A673 (cell line): ENCODE measurements at regions not wholly inside any gene's neighbourhood (a gene's known extent, or its start where the extent isn't known, plus 50 kb on each side); places are given as distances from the start of the nearest gene placed in this dataset.

Source experiments
- BruUV-seq: library from RNA; stranded (reverse); fragments of 400-500 nt; replicated peaks from 2 replicates; lab custom pipeline; 2021; lab: Mats Ljungman, UMichigan
- CTCF ChIA-PET: fragments of 300-600 bp; sonication (Branson Sonifier 250); formaldehyde crosslinking; loops from one replicate; lab custom pipeline; 2022; ENCODE audit warnings: antibody characterized with exemption; lab: Charles Lee
- POLR2A ChIA-PET: fragments of 300-600 bp; sonication (Branson Sonifier 250); formaldehyde crosslinking; loops from one replicate; lab custom pipeline; 2022; ENCODE audit warnings: antibody characterized with exemption; ENCODE audit not compliant: low non-redundant PET; lab: Charles Lee
- DNase-seq: peaks from one replicate; pipeline ENCODE4 v3.0.0-alpha.2; 2015; ENCODE audit warnings: low spot score
- H3K27ac ChIP-seq: fragments of 200-600 bp; sonication (generic); 2 replicates; pipeline ENCODE4 v1.5.1; 2016; ENCODE audit warnings: mixed run types, low read depth, mild to moderate bottlenecking, mixed read lengths, antibody characterized with exemption, low read length; ENCODE audit not compliant: poor library complexity, severe bottlenecking
- H3K27me3 ChIP-seq: fragments of 200-600 bp; sonication (generic); replicated peaks from 2 replicates; pipeline ENCODE4 v1.6.1; 2017; ENCODE audit warnings: mixed run types, low read depth, mild to moderate bottlenecking, mixed read lengths, antibody characterized with exemption, low read length; ENCODE audit not compliant: insufficient read depth, poor library complexity
- H3K36me3 ChIP-seq: fragments of 200-600 bp; sonication (generic); 2 replicates; pipeline ENCODE4 v1.6.1; 2016; ENCODE audit warnings: mixed run types, mild to moderate bottlenecking, mixed read lengths, antibody characterized with exemption, low read length; ENCODE audit not compliant: insufficient read depth, poor library complexity, severe bottlenecking
- H3K4me1 ChIP-seq: fragments of 200-600 bp; sonication (generic); 2 replicates; pipeline ENCODE4 v1.6.1; 2017; ENCODE audit warnings: mixed run types, mild to moderate bottlenecking, mixed read lengths, antibody characterized with exemption, low read length; ENCODE audit not compliant: insufficient read depth, poor library complexity, severe bottlenecking
- H3K4me3 ChIP-seq: fragments of 200-600 bp; sonication (generic); 2 replicates; pipeline ENCODE4 v1.5.1; 2016; ENCODE audit warnings: low read depth, mixed run types, mild to moderate bottlenecking, mixed read lengths, low read length; ENCODE audit not compliant: poor library complexity, severe bottlenecking
- H3K9me3 ChIP-seq: fragments of 200-600 bp; sonication (generic); 2 replicates; pipeline ENCODE4 v1.6.1; 2016; ENCODE audit warnings: mixed run types, low read depth, mild to moderate bottlenecking, mixed read lengths, antibody characterized with exemption, low read length; ENCODE audit not compliant: poor library complexity, severe bottlenecking
- CTCF ChIP-seq: fragments of 300-800, 200-600 bp; sonication (generic); conservative IDR thresholded peaks from 2 replicates; pipeline ENCODE4 v1.5.1; 2017; ENCODE audit warnings: low read depth, mild to moderate bottlenecking, antibody characterized with exemption, low read length, moderate library complexity, mixed read lengths
- EZH2 ChIP-seq: fragments of 200-600 bp; sonication (generic); IDR thresholded peaks from 2 replicates; pipeline ENCODE4 v1.6.1; 2017; ENCODE audit warnings: borderline replicate concordance, low read depth, mild to moderate bottlenecking, mixed read lengths, antibody characterized with exemption, low read length; ENCODE audit not compliant: poor library complexity, severe bottlenecking
- intact Hi-C: fragments of 100-400 bp; cut with micrococcal nuclease; formaldehyde crosslinking; loops from one replicate; pipeline ENCODE4 v1.10.0; 2022; ENCODE audit not compliant: unreplicated experiment

- no peaks in the 10 kb centered on the region for H3K36me3 ChIP-seq
- intact Hi-C loops = no loop called here
- no TSS peak for BruUV-seq
- ChIA-PET CTCF (no interaction called here), POLR2A (no interaction called here)
- no peak for DNase-seq
- H3K4me3 ChIP-seq = no peak overlapping the region
- TF ChIP-seq EZH2 = no peak
- no peak for TF ChIP-seq CTCF
- no peak overlapping the region for H3K27ac ChIP-seq
- H3K27me3 ChIP-seq = peaks cover 24% of the 10 kb centered on the region
- no peaks in the 10 kb centered on the region for H3K9me3 ChIP-seq
- no peaks in the 10 kb centered on the region for H3K4me1 ChIP-seq
Measured at GRCh38 chr11:13076961-13077360, 67.8 kb downstream of the RASSF10 start.

GRCh38 chr11:13080861-13081260 is 71.7 kb downstream of the RASSF10 start:
- no TSS peak for BruUV-seq
- CTCF ChIA-PET = no interaction called here
- Histone ChIP-seq H3K36me3 (no peaks in the 10 kb centered on the region), H3K9me3 (no peaks in the 10 kb centered on the region), H3K4me3 (no peak overlapping the region), H3K27ac (no peak overlapping the region), H3K27me3 (peaks cover 41% of the 10 kb centered on the region), H3K4me1 (no peaks in the 10 kb centered on the region)
- TF ChIP-seq EZH2 (no peak), CTCF (no peak)
- intact Hi-C loops = no loop called here
- DNase-seq = no peak
- POLR2A ChIA-PET = no interaction called here

- POLR2A ChIA-PET = no interaction called here
- Histone ChIP-seq H3K4me3 (no peak overlapping the region), H3K27me3 (peaks cover 37% of the 10 kb centered on the region), H3K4me1 (no peaks in the 10 kb centered on the region), H3K27ac (no peak overlapping the region), H3K9me3 (no peaks in the 10 kb centered on the region), H3K36me3 (no peaks in the 10 kb centered on the region)
- intact Hi-C loops = no loop called here
- TF ChIP-seq CTCF (no peak), EZH2 (no peak)
- CTCF ChIA-PET = no interaction called here
- no TSS peak for BruUV-seq
- no peak for DNase-seq
Measured at GRCh38 chr11:13082588-13082987, 73.5 kb downstream of the RASSF10 start.
